ENCODE measurements at regions not wholly inside any gene's neighbourhood (a gene's known extent, or its start where the extent isn't known, plus 50 kb on each side); places are given as distances from the start of the nearest gene placed in this dataset.

GRCh38 chrX:137297167-137297566 is 263.4 kb upstream of the GPR101 start:
- H3K4me2 ChIP-seq (ENCODE audit: control insufficient read depth, extremely low read depth, insufficient read depth, low read depth, low read length) = no peak overlapping the region
- no peak for FAIRE-seq
- no peak overlapping the region for H2AFZ ChIP-seq (ENCODE audit: control insufficient read depth, low read length)
- no peaks in the 10 kb centered on the region for H3K36me3 ChIP-seq (ENCODE audit: control insufficient read depth in 2 of 2, extremely low read depth in 1 of 2, insufficient read depth in 2 of 2, low read length in 2 of 2)
- no peaks in the 10 kb centered on the region for H3K27me3 ChIP-seq (ENCODE audit: control insufficient read depth, extremely low read depth, insufficient read depth, low read length)
- dilution Hi-C loops (cut with MboI; ENCODE audit: extremely low pct_ligation_motif_present, low sequenced_read_pairs) = no loop called here
- no peaks in the 10 kb centered on the region for H3K9me1 ChIP-seq (ENCODE audit: control insufficient read depth, extremely low read depth, insufficient read depth, low read length)
- H3K9me3 ChIP-seq (ENCODE audit: control insufficient read depth, low read depth, low read length) = no peaks in the 10 kb centered on the region
- no peak overlapping the region for H3K4me3 ChIP-seq (ENCODE audit: control insufficient read depth in 2 of 3, extremely low read depth in 1 of 3, insufficient read depth in 2 of 3, low read depth in 1 of 3, low read length in 3 of 3)
- TF ChIP-seq EZH2 (IDR thresholded peaks at IDR 0.05; ENCODE audit: low read length) (no peak), CTCF (optimal IDR thresholded peaks at IDR 0.05 in 1 of 3, IDR thresholded peaks at IDR 0.05 in 1 of 3, conservative IDR thresholded peaks at IDR 0.05 in 1 of 3; ENCODE audit: extremely low read depth in 1 of 3, insufficient read depth in 2 of 3, low read length in 3 of 3) (no peak)
- DNase-seq (ENCODE audit: low read depth, low spot score) = no peak
- H3K79me2 ChIP-seq (ENCODE audit: control insufficient read depth, insufficient read depth, low read length) = no peaks in the 10 kb centered on the region
- H3K27ac ChIP-seq (ENCODE audit: control insufficient read depth, insufficient read depth, low read length) = no peak overlapping the region
- no peaks in the 10 kb centered on the region for H4K20me1 ChIP-seq (ENCODE audit: control insufficient read depth, extremely low read depth, insufficient read depth, low read length)
- H3K4me1 ChIP-seq (ENCODE audit: control insufficient read depth, extremely low read depth, insufficient read depth, low read length) = no peaks in the 10 kb centered on the region
- H3K9ac ChIP-seq (ENCODE audit: control insufficient read depth, extremely low read depth, insufficient read depth, low read length) = no peak overlapping the region

GRCh38 chrX:137290011-137290410 is 256.2 kb upstream of the GPR101 start:
- Histone ChIP-seq H3K4me3 (ENCODE audit: control insufficient read depth in 2 of 3, extremely low read depth in 1 of 3, insufficient read depth in 2 of 3, low read depth in 1 of 3, low read length in 3 of 3) (no peak overlapping the region), H3K79me2 (ENCODE audit: control insufficient read depth, insufficient read depth, low read length) (no peaks in the 10 kb centered on the region), H2AFZ (ENCODE audit: control insufficient read depth, low read length) (no peak overlapping the region), H3K36me3 (ENCODE audit: control insufficient read depth in 2 of 2, extremely low read depth in 1 of 2, insufficient read depth in 2 of 2, low read length in 2 of 2) (no peaks in the 10 kb centered on the region), H3K9me3 (ENCODE audit: control insufficient read depth, low read depth, low read length) (no peaks in the 10 kb centered on the region), H4K20me1 (ENCODE audit: control insufficient read depth, extremely low read depth, insufficient read depth, low read length) (no peaks in the 10 kb centered on the region), H3K4me1 (ENCODE audit: control insufficient read depth, extremely low read depth, insufficient read depth, low read length) (no peaks in the 10 kb centered on the region), H3K27ac (ENCODE audit: control insufficient read depth, insufficient read depth, low read length) (no peak overlapping the region), H3K4me2 (ENCODE audit: control insufficient read depth, extremely low read depth, insufficient read depth, low read depth, low read length) (no peak overlapping the region), H3K9ac (ENCODE audit: control insufficient read depth, extremely low read depth, insufficient read depth, low read length) (no peak overlapping the region), H3K9me1 (ENCODE audit: control insufficient read depth, extremely low read depth, insufficient read depth, low read length) (no peaks in the 10 kb centered on the region), H3K27me3 (ENCODE audit: control insufficient read depth, extremely low read depth, insufficient read depth, low read length) (no peaks in the 10 kb centered on the region)
- DNase-seq (ENCODE audit: low read depth, low spot score) (no peak), FAIRE-seq (no peak)
- dilution Hi-C loops (cut with MboI; ENCODE audit: extremely low pct_ligation_motif_present, low sequenced_read_pairs) = no loop called here
- TF ChIP-seq CTCF (optimal IDR thresholded peaks at IDR 0.05 in 1 of 3, IDR thresholded peaks at IDR 0.05 in 1 of 3, conservative IDR thresholded peaks at IDR 0.05 in 1 of 3; ENCODE audit: extremely low read depth in 1 of 3, insufficient read depth in 2 of 3, low read length in 3 of 3) (no peak), EZH2 (IDR thresholded peaks at IDR 0.05; ENCODE audit: low read length) (no peak)

All from keratinocyte (primary cell).